ENCODE measurements at regions not wholly inside any gene's neighbourhood (a gene's known extent, or its start where the extent isn't known, plus 50 kb on each side); places are given as distances from the start of the nearest gene placed in this dataset.

- TF ChIP-seq YY1 (IDR thresholded peaks at IDR 0.05; ENCODE audit: low read depth) (no peak), SMC3 (IDR thresholded peaks at IDR 0.05; ENCODE audit: low read depth, low read length) (no peak), FOXJ3 (CRISPR knock-in tag; IDR thresholded peaks at IDR 0.05) (no peak), MXI1 (IDR thresholded peaks at IDR 0.05; ENCODE audit: low read depth, low read length) (no peak), CTCF (IDR thresholded peaks at IDR 0.05) (no peak), POLR2AphosphoS5 (IDR thresholded peaks at IDR 0.05; ENCODE audit: low read depth, low read length) (no peak), SIN3A (IDR thresholded peaks at IDR 0.05; ENCODE audit: borderline replicate concordance, low read depth, low read length) (no peak), RXRA (IDR thresholded peaks at IDR 0.05; ENCODE audit: borderline replicate concordance, low read depth) (no peak), PBX3 (IDR thresholded peaks at IDR 0.05) (no peak), GABPA (IDR thresholded peaks at IDR 0.05; ENCODE audit: low read depth) (no peak), MAX (IDR thresholded peaks at IDR 0.05; ENCODE audit: low read depth) (no peak), REST (IDR thresholded peaks at IDR 0.05; ENCODE audit: low read depth, low read length) (no peak), RFX5 (IDR thresholded peaks at IDR 0.05; ENCODE audit: low read length) (no peak)
These were observed 128.9 kb upstream of the PROKR2 start for GRCh38 chr20:5445611-5446010.

All from SK-N-SH (cell line).